K562 (cell line): ENCODE measurements at regions not wholly inside any gene's neighbourhood (a gene's known extent, or its start where the extent isn't known, plus 50 kb on each side); places are given as distances from the start of the nearest gene placed in this dataset.

ENCODE experiments used
- ATAC-seq: fragments of 200-7000 bp; cut with Tn5 transposase; 3 replicates; pipeline ENCODE4 v1.9.1; 2020; ENCODE audit warnings: moderate library complexity
- BruUV-seq: library from RNA; stranded (reverse); fragments of 400-500 nt; replicated peaks from 2 replicates; lab custom pipeline; 2021; lab: Mats Ljungman, UMichigan
- CTCF ChIA-PET: fragments of 300-600 bp; formaldehyde crosslinking; extraction: SDS; loops from one replicate; lab custom pipeline; 2021; ENCODE audit warnings: low intra/inter-chr PET ratio; lab: Yijun Ruan, JAX
- POLR2A ChIA-PET: fragments of 300-600, 350-650 bp; sonication (Branson Sonifier 250); formaldehyde crosslinking; extraction: SDS; loops from one replicate; lab custom pipeline; 2021; ENCODE audit warnings: antibody characterized with exemption, inconsistent platforms; lab: Yijun Ruan, JAX
- DNase-seq, 4 experiments: peaks; one replicate each; pipeline versions ENCODE4 v3.0.0 to v3.0.0-alpha.2; 2011 to 2018; ENCODE audit warnings: low spot score in 3 of 4, mixed read lengths in 3 of 4; ENCODE audit errors: extremely low read depth in 1 of 4
- FAIRE-seq: peaks from 2 replicates; lab custom pipeline; 2011; peaks lifted over from hg19 to GRCh38; lab: Jason Lieb, UNC
- H2AFZ ChIP-seq: 2 replicates; pipeline ENCODE4 v1.6.0; 2011; ENCODE audit warnings: low read depth, low read length, control low read depth, inconsistent platforms
- H3K27ac ChIP-seq: fragments of 200-600 bp; 3 replicates; pipeline ENCODE4 v1.8.0; 2011; ENCODE audit warnings: low read depth, mild to moderate bottlenecking, control low read depth, inconsistent platforms, low read length, moderate library complexity, mixed read lengths; ENCODE audit errors: extremely low read depth
- H3K27me3 ChIP-seq, 2 experiments: fragments of 300-600 bp in 1 of 2; 2 replicates in 1 of 2; 3 replicates in 1 of 2; pipeline versions ENCODE4 v1.6.0 to v1.8.0; 2011; ENCODE audit warnings: inconsistent platforms in 2 of 2, low read length in 2 of 2, mild to moderate bottlenecking in 1 of 2, mixed read lengths in 1 of 2, moderate library complexity in 1 of 2; ENCODE audit not compliant: control insufficient read depth in 2 of 2, insufficient read depth in 2 of 2
- H3K36me3 ChIP-seq: fragments of 300-600 bp; 3 replicates; pipeline ENCODE4 v1.8.0; 2011; ENCODE audit warnings: mild to moderate bottlenecking, low read length, inconsistent platforms; ENCODE audit not compliant: control insufficient read depth, insufficient read depth
- H3K4me1 ChIP-seq, 2 experiments: fragments of 200-600 bp in 1 of 2; replicated peaks in 1 of 2; 2 replicates in 1 of 2; 3 replicates in 1 of 2; pipeline versions ENCODE4 v1.5.1 to v1.8.0; 2011; ENCODE audit warnings: inconsistent platforms in 2 of 2, low read length in 2 of 2, mild to moderate bottlenecking in 1 of 2, mixed read lengths in 1 of 2, moderate library complexity in 1 of 2; ENCODE audit not compliant: control insufficient read depth in 2 of 2, insufficient read depth in 2 of 2
- H3K4me2 ChIP-seq: 2 replicates; pipeline ENCODE4 v1.6.1; 2011; ENCODE audit warnings: low read length, control low read depth, inconsistent platforms, mixed read lengths; ENCODE audit not compliant: insufficient read depth
- H3K4me3 ChIP-seq: fragments of 200-600 bp; sonication (generic), shearing (Covaris generic); 2 replicates; pipeline ENCODE4 v1.5.1; 2016; ENCODE audit warnings: control low read depth, inconsistent platforms
- H3K79me2 ChIP-seq: fragments of 200-600 bp; 3 replicates; pipeline ENCODE4 v1.8.0; 2011; ENCODE audit warnings: low read length, inconsistent platforms; ENCODE audit not compliant: control insufficient read depth, insufficient read depth
- H3K9ac ChIP-seq, 2 experiments: 2 replicates each; pipeline versions ENCODE4 v1.6.0 to v1.6.1; 2011; ENCODE audit warnings: low read depth in 2 of 2, low read length in 2 of 2, control low read depth in 1 of 2, inconsistent platforms in 1 of 2, mild to moderate bottlenecking in 1 of 2, mixed read lengths in 1 of 2; ENCODE audit not compliant: insufficient read depth in 1 of 2
- H3K9me1 ChIP-seq: one replicate; pipeline ENCODE4 v1.6.0; 2011; ENCODE audit warnings: inconsistent platforms, mild to moderate bottlenecking, low read length, moderate library complexity; ENCODE audit not compliant: control insufficient read depth, insufficient read depth
- H3K9me3 ChIP-seq: replicated peaks from 2 replicates; pipeline ENCODE4 v1.5.1; 2011; ENCODE audit warnings: low read depth, low read length, inconsistent platforms; ENCODE audit not compliant: control insufficient read depth, insufficient read depth
- H4K20me1 ChIP-seq: replicated peaks from 2 replicates; pipeline ENCODE4 v1.6.1; 2011; ENCODE audit warnings: low read length, inconsistent platforms, mixed read lengths; ENCODE audit not compliant: control insufficient read depth, insufficient read depth
- BACH1 ChIP-seq: fragments of 200-800 bp; sonication (Bioruptor generic); IDR thresholded peaks from 2 replicates; pipeline ENCODE4 v1.6.1; 2016; ENCODE audit warnings: missing genetic modification characterization, missing compliant biosample characterization
- CAMTA2 ChIP-seq: fragments of 250-450 bp; sonication (Bioruptor Pico); conservative IDR thresholded peaks from 2 replicates; pipeline ENCODE4 v1.5.1; 2022
- CEBPB ChIP-seq: fragments of 450-650 bp; IDR thresholded peaks from 2 replicates; pipeline ENCODE4 v1.6.1; 2016; ENCODE audit warnings: missing genetic modification characterization, missing compliant biosample characterization
- CTBP1 ChIP-seq: fragments of 450-650 bp; IDR thresholded peaks from 2 replicates; pipeline ENCODE4 v1.6.1; 2016; ENCODE audit warnings: borderline replicate concordance
- E4F1 ChIP-seq: fragments of 250-450 bp; sonication (Bioruptor Pico); IDR thresholded peaks from 2 replicates; pipeline ENCODE4 v1.5.0; 2021; ENCODE audit warnings: mild to moderate bottlenecking, borderline replicate concordance
- ERF ChIP-seq: fragments of 450-650 bp; formaldehyde crosslinking; IDR thresholded peaks from 2 replicates; pipeline ENCODE4 v1.4.0; 2020; ENCODE audit warnings: mild to moderate bottlenecking, mixed read lengths
- ESRRB ChIP-seq: fragments of 250-450 bp; sonication (Bioruptor Pico); IDR thresholded peaks from 2 replicates; pipeline ENCODE4 v1.5.0; 2020; ENCODE audit warnings: mild to moderate bottlenecking, moderate library complexity, borderline replicate concordance
- HMGXB4 ChIP-seq: sonication (generic); formaldehyde crosslinking; IDR thresholded peaks from 2 replicates; pipeline ENCODE4 v1.8.1; 2023; ENCODE audit warnings: mild to moderate bottlenecking, missing genetic modification reagents
- ILF3 ChIP-seq: fragments of 450-650 bp; IDR thresholded peaks from 2 replicates; pipeline ENCODE4 v1.6.1; 2018; ENCODE audit warnings: antibody characterized with exemption, mild to moderate bottlenecking, moderate library complexity, borderline replicate concordance
- IRF2 ChIP-seq: sonication (generic); formaldehyde crosslinking; IDR thresholded peaks from 2 replicates; pipeline ENCODE4 v1.8.1; 2022; ENCODE audit warnings: mild to moderate bottlenecking, missing genetic modification reagents
- NFE2 ChIP-seq: IDR thresholded peaks from 2 replicates; pipeline ENCODE4 v1.6.1; 2014; ENCODE audit warnings: antibody characterized with exemption, low read depth
- NFIX ChIP-seq: fragments of 250-450 bp; sonication (Bioruptor Pico); IDR thresholded peaks from 2 replicates; pipeline ENCODE4 v1.4.0; 2020; ENCODE audit warnings: low read depth, mild to moderate bottlenecking, moderate library complexity
- NR2C2 ChIP-seq, 2 experiments: fragments of 200-800 bp in 1 of 2; sonication (Bioruptor generic) in 1 of 2; sonication (generic) in 1 of 2; formaldehyde crosslinking in 1 of 2; IDR thresholded peaks; 2 replicates each; pipeline versions ENCODE4 v1.6.1 to v1.8.0; 2016 to 2022; ENCODE audit warnings: mild to moderate bottlenecking in 1 of 2, missing compliant biosample characterization in 1 of 2, missing genetic modification characterization in 1 of 2, missing genetic modification reagents in 1 of 2
- NR3C1 ChIP-seq: sonication (generic); formaldehyde crosslinking; IDR thresholded peaks from 2 replicates; pipeline ENCODE4 v1.8.1; 2022; ENCODE audit warnings: missing genetic modification reagents
- SIRT6 ChIP-seq: IDR thresholded peaks from one replicate; pipeline ENCODE4 v1.6.1; 2012; ENCODE audit warnings: low read depth, mild to moderate bottlenecking, control low read depth, inconsistent platforms, low read length, moderate library complexity
- SRSF7 ChIP-seq: fragments of 200-400 bp; formaldehyde crosslinking; optimal IDR thresholded peaks from 2 replicates; pipeline ENCODE3; 2017; ENCODE audit warnings: mild to moderate bottlenecking, low read depth, low read length
- TBP ChIP-seq: optimal IDR thresholded peaks from 2 replicates; pipeline ENCODE3; 2011; ENCODE audit warnings: low read depth, low read length, improper control_type of control experiment
- ZNF121 ChIP-seq: sonication (generic); formaldehyde crosslinking; conservative IDR thresholded peaks from 2 replicates; pipeline ENCODE4 v1.8.0; 2022; ENCODE audit warnings: missing genetic modification reagents
- ZNF583 ChIP-seq: fragments of 250-450 bp; sonication (Bioruptor Pico); IDR thresholded peaks from 2 replicates; pipeline ENCODE4 v1.4.0; 2020
- WGBS: fragments of 100-300 bp; shearing (Covaris generic); methylation state at CpG from one replicate; pipeline ENCODE4 v1.1.6; 2016; ENCODE audit warnings: low coverage, mixed read lengths; ENCODE audit not compliant: insufficient coverage; ENCODE audit errors: missing lambda C conversion rate; 5-methylcytosine and 5-hydroxymethylcytosine counted together
- in situ Hi-C: fragments of 300-500 bp; cut with MboI; formaldehyde crosslinking; loops from 4 replicates; pipeline ENCODE4 v1.15.0; 2018; ENCODE audit warnings: inconsistent platforms, mixed read lengths
- intact Hi-C: fragments of 100-400 bp; cut with micrococcal nuclease; formaldehyde crosslinking; loops from 2 replicates; pipeline ENCODE4 v1.14.2; 2022

GRCh38 chr13:62185631-62186255 is 770.1 kb upstream of the PCDH20 start:
- Histone ChIP-seq H3K4me3 (no peak overlapping the region), H3K27me3 (no peaks in the 10 kb centered on the region), H3K79me2 (no peaks in the 10 kb centered on the region), H4K20me1 (no peaks in the 10 kb centered on the region), H2AFZ (no peak overlapping the region), H3K4me2 (no peak overlapping the region), H3K36me3 (no peaks in the 10 kb centered on the region), H3K9ac (no peak overlapping the region), H3K4me1 (no peaks in the 10 kb centered on the region), H3K9me1 (no peaks in the 10 kb centered on the region), H3K27ac (no peak overlapping the region), H3K9me3 (no peaks in the 10 kb centered on the region)
- WGBS = 0% methylated on average over 1 of the region's 1 CpG
- CTCF ChIA-PET = no interaction called here
- intact Hi-C loops (no loop called here), in situ Hi-C loops (no loop called here)
- no peak for ATAC-seq
- no peak for TF ChIP-seq E4F1 (CRISPR knock-in tag)
- no peak for TF ChIP-seq CTBP1
- no peak for TF ChIP-seq SIRT6
- TF ChIP-seq ZNF583 (CRISPR knock-in tag) = no peak
- no peak for TF ChIP-seq NFIX
- no peak for TF ChIP-seq TBP
- TF ChIP-seq ILF3 = no peak
- TF ChIP-seq ZNF121 (CRISPR knock-in tag) = no peak
- no peak for TF ChIP-seq CAMTA2
- no peak for TF ChIP-seq NR3C1 (CRISPR knock-in tag)
- TF ChIP-seq ESRRB = no peak
- TF ChIP-seq BACH1 (tag) = no peak
- TF ChIP-seq NR2C2 (CRISPR knock-in tag; IDR thresholded peaks at IDR 0.05) = no peak
- TF ChIP-seq NR2C2 (tag; IDR thresholded peaks at IDR 0.05) = no peak
- TF ChIP-seq IRF2 (CRISPR knock-in tag) = no peak
- TF ChIP-seq ERF (CRISPR knock-in tag) = no peak
- no peak for TF ChIP-seq HMGXB4
- TF ChIP-seq SRSF7 = no peak
- TF ChIP-seq NFE2 = no peak
- no peak for TF ChIP-seq CEBPB (tag)
- no TSS peak for BruUV-seq
- POLR2A ChIA-PET = no interaction called here
- no peak for FAIRE-seq
- DNase-seq = no peak
